H1 (cell line): ENCODE measurements at regions not wholly inside any gene's neighbourhood (a gene's known extent, or its start where the extent isn't known, plus 50 kb on each side); places are given as distances from the start of the nearest gene placed in this dataset.

Experiments used
- CBX8 ChIP-seq: fragments of 300-800, 300-1000 bp; sonication (generic); IDR thresholded peaks from 2 replicates; pipeline ENCODE4 v1.7.1; 2016; ENCODE audit warnings: low read depth, low read length, borderline replicate concordance
- CEBPB ChIP-seq: IDR thresholded peaks from 2 replicates; pipeline ENCODE4 v1.6.1; 2012; ENCODE audit warnings: low read depth, low read length
- CTCF ChIP-seq, 3 experiments: IDR thresholded peaks; 1 replicate in 2 of 3; 2 replicates in 1 of 3; pipeline versions ENCODE4 v1.5.1 to v1.6.1; 2011; ENCODE audit warnings: low read length in 3 of 3, mild to moderate bottlenecking in 3 of 3, inconsistent platforms in 2 of 3, low read depth in 1 of 3, moderate library complexity in 1 of 3; ENCODE audit not compliant: insufficient read depth in 1 of 3; ENCODE audit errors: control extremely low read depth in 1 of 3
- EP300 ChIP-seq, 2 experiments: IDR thresholded peaks; 1 replicate in 1 of 2; 2 replicates in 1 of 2; pipeline ENCODE4 v1.6.1; 2011 to 2012; ENCODE audit warnings: low read depth in 2 of 2, low read length in 2 of 2, mild to moderate bottlenecking in 2 of 2, borderline replicate concordance in 1 of 2, inconsistent platforms in 1 of 2, moderate library complexity in 1 of 2
- GABPA ChIP-seq: IDR thresholded peaks from 2 replicates; pipeline ENCODE4 v1.6.1; 2011; ENCODE audit warnings: mild to moderate bottlenecking, low read length, moderate library complexity, borderline replicate concordance; ENCODE audit not compliant: insufficient read depth
- JUN ChIP-seq: IDR thresholded peaks from 2 replicates; pipeline ENCODE4 v1.6.1; 2011; ENCODE audit warnings: low read depth, mild to moderate bottlenecking, improper control_type of control experiment, low read length
- NANOG ChIP-seq: IDR thresholded peaks from 2 replicates; pipeline ENCODE4 v1.6.1; 2011; ENCODE audit warnings: low read length, low read depth, mild to moderate bottlenecking, inconsistent platforms; ENCODE audit not compliant: insufficient read depth, poor library complexity, severe bottlenecking
- POLR2A ChIP-seq, 2 experiments: IDR thresholded peaks; 1 replicate in 1 of 2; 2 replicates in 1 of 2; pipeline ENCODE4 v1.6.1; 2011; ENCODE audit warnings: low read depth in 2 of 2, low read length in 2 of 2, mild to moderate bottlenecking in 2 of 2; ENCODE audit errors: control extremely low read depth in 1 of 2
- POLR2AphosphoS5 ChIP-seq: IDR thresholded peaks from 2 replicates; pipeline ENCODE4 v1.6.1; 2011; ENCODE audit warnings: low read depth, low read length
- RAD21 ChIP-seq, 2 experiments: IDR thresholded peaks in 1 of 2; conservative IDR thresholded peaks in 1 of 2; 2 replicates each; pipeline ENCODE4 v1.6.1; 2011; ENCODE audit warnings: low read depth in 2 of 2, low read length in 2 of 2, improper control_type of control experiment in 1 of 2, inconsistent platforms in 1 of 2, mild to moderate bottlenecking in 1 of 2, moderate library complexity in 1 of 2
- SP1 ChIP-seq: IDR thresholded peaks from 2 replicates; pipeline ENCODE4 v1.6.1; 2011; ENCODE audit warnings: low read depth, low read length
- SP2 ChIP-seq: IDR thresholded peaks from 2 replicates; pipeline ENCODE4 v1.6.1; 2012; ENCODE audit warnings: mild to moderate bottlenecking, low read length, inconsistent platforms
- USF2 ChIP-seq: IDR thresholded peaks from 2 replicates; pipeline ENCODE4 v1.6.1; 2011; ENCODE audit warnings: low read length, improper control_type of control experiment
- YY1 ChIP-seq: IDR thresholded peaks from 2 replicates; pipeline ENCODE4 v1.6.1; 2011; ENCODE audit warnings: low read depth, mild to moderate bottlenecking, low read length

- no peak for TF ChIP-seq SP2
- TF ChIP-seq USF2, result no peak
- no peak for TF ChIP-seq POLR2A (IDR thresholded peaks at IDR 0.05; ENCODE audit: control extremely low read depth in 1 of 2, low read depth in 2 of 2, low read length in 2 of 2)
- TF ChIP-seq CTCF (IDR thresholded peaks at IDR 0.05; ENCODE audit: control extremely low read depth in 1 of 3, insufficient read depth in 1 of 3, low read depth in 1 of 3, low read length in 3 of 3), result no peak
- TF ChIP-seq EP300 (IDR thresholded peaks at IDR 0.05; ENCODE audit: borderline replicate concordance in 1 of 2, low read depth in 2 of 2, low read length in 2 of 2), result no peak
- TF ChIP-seq CEBPB, result no peak
- TF ChIP-seq CBX8, result no peak
- no peak for TF ChIP-seq RAD21 (IDR thresholded peaks at IDR 0.05 in 1 of 2, conservative IDR thresholded peaks at IDR 0.05 in 1 of 2; ENCODE audit: low read depth in 2 of 2, low read length in 2 of 2)
- TF ChIP-seq GABPA, result no peak
- no peak for TF ChIP-seq JUN
- TF ChIP-seq YY1, result no peak
- no peak for TF ChIP-seq NANOG
- TF ChIP-seq SP1, result no peak
- no peak for TF ChIP-seq POLR2AphosphoS5
Observed at GRCh38 chr12:11460343-11461023, 65.1 kb upstream of the PRB2 start.
